Chondrocyte (in vitro differentiated cells): ENCODE measurements at regions not wholly inside any gene's neighbourhood (a gene's known extent, or its start where the extent isn't known, plus 50 kb on each side); places are given as distances from the start of the nearest gene placed in this dataset.

ENCODE experiments used
- DNase-seq: peaks from one replicate; pipeline ENCODE4 v3.0.0; 2021; ENCODE audit warnings: mixed read lengths, low spot score
- H3K27ac Mint-ChIP-seq: one replicate; pipeline ENCODE4 v1.8.0; 2021; ENCODE audit warnings: mild to moderate bottlenecking, moderate library complexity, mixed read lengths; ENCODE audit not compliant: unreplicated experiment
- H3K27me3 Mint-ChIP-seq: 2 replicates; pipeline ENCODE4 v1.8.0; 2021; ENCODE audit warnings: low read depth, mixed read lengths
- H3K36me3 Mint-ChIP-seq: 2 replicates; pipeline ENCODE4 v1.8.0; 2021; ENCODE audit warnings: low read depth, mixed read lengths
- H3K4me1 Mint-ChIP-seq: 2 replicates; pipeline ENCODE4 v1.8.0; 2021; ENCODE audit warnings: low read depth, mild to moderate bottlenecking, mixed read lengths
- H3K4me3 Mint-ChIP-seq: one replicate; pipeline ENCODE4 v1.8.0; 2021; ENCODE audit warnings: mild to moderate bottlenecking, moderate library complexity, mixed read lengths; ENCODE audit not compliant: unreplicated experiment
- H3K9me3 Mint-ChIP-seq: 2 replicates; pipeline ENCODE4 v1.8.0; 2021; ENCODE audit warnings: low read depth, mixed read lengths
- TF ChIP-seq, protein P1 (sequence below): fragments of 200-600 bp; sonication (generic); IDR thresholded peaks from 2 replicates; pipeline ENCODE4 v1.5.0; 2021; ENCODE audit warnings: antibody characterized with exemption, mild to moderate bottlenecking, moderate library complexity

DNA sequence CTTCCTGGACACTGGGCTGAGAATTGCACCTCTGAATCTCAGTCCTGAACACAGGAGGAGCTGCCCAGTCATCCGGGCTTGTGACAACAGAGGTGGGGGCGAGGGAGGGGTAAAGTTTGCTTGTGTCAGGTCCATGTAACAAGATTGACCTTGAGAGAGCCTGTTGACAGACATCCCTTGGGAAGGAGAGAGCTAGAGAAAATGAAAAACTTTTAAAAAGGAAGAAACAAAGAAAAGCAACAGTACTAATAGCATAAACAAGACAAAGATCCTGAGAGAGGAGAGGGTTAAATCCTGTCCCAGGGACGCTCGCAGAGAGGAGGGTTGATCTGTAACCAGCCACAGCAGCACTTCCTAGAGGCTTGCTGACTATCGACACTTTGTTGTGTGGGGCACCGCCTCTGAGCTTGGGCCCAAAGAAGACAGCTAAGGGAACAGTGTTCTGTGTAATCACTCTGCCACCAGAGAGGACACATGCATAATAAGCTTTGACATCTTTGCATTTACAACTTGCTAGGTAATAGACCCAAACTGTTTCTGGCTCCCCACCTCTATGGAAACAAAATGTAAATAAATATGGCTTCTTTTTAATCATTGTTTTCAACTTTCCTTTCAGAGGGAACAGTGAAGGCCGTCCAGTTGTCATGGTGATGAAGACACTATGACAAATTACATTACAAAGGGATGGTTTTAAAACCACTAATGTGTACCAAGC lies 363.7 kb downstream of the CSNK1G3 start:
- DNase-seq = no peak
- no peaks in the 10 kb centered on the region for H3K27me3 Mint-ChIP-seq
- TF ChIP-seq, protein P1, sequence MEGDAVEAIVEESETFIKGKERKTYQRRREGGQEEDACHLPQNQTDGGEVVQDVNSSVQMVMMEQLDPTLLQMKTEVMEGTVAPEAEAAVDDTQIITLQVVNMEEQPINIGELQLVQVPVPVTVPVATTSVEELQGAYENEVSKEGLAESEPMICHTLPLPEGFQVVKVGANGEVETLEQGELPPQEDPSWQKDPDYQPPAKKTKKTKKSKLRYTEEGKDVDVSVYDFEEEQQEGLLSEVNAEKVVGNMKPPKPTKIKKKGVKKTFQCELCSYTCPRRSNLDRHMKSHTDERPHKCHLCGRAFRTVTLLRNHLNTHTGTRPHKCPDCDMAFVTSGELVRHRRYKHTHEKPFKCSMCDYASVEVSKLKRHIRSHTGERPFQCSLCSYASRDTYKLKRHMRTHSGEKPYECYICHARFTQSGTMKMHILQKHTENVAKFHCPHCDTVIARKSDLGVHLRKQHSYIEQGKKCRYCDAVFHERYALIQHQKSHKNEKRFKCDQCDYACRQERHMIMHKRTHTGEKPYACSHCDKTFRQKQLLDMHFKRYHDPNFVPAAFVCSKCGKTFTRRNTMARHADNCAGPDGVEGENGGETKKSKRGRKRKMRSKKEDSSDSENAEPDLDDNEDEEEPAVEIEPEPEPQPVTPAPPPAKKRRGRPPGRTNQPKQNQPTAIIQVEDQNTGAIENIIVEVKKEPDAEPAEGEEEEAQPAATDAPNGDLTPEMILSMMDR = no peak
- H3K36me3 Mint-ChIP-seq = no peaks in the 10 kb centered on the region
- no peak overlapping the region for H3K27ac Mint-ChIP-seq
- H3K4me3 Mint-ChIP-seq = no peak overlapping the region
- H3K4me1 Mint-ChIP-seq = peaks cover 28% of the 10 kb centered on the region
- no peaks in the 10 kb centered on the region for H3K9me3 Mint-ChIP-seq

- TF ChIP-seq, protein P1 = no peak
- peaks cover 28% of the 10 kb centered on the region for H3K4me1 Mint-ChIP-seq
These were observed 362.7 kb downstream of the CSNK1G3 start for GRCh38 chr5:123874600-123875201.

GRCh38 chr5:123873846-123874245 lies 361.9 kb downstream of the CSNK1G3 start:
- H3K27ac Mint-ChIP-seq = no peak overlapping the region
- TF ChIP-seq, protein P1 = no peak
- H3K4me3 Mint-ChIP-seq = no peak overlapping the region
- no peaks in the 10 kb centered on the region for H3K27me3 Mint-ChIP-seq
- DNase-seq = no peak
- peaks cover 24% of the 10 kb centered on the region for H3K4me1 Mint-ChIP-seq
- H3K9me3 Mint-ChIP-seq = no peaks in the 10 kb centered on the region
- no peaks in the 10 kb centered on the region for H3K36me3 Mint-ChIP-seq

More at GRCh38 chr5:123874600-123875201, 362.7 kb downstream of the CSNK1G3 start:
- no peaks in the 10 kb centered on the region for H3K9me3 Mint-ChIP-seq
- no peak for DNase-seq
- H3K4me3 Mint-ChIP-seq = no peak overlapping the region
- H3K36me3 Mint-ChIP-seq = no peaks in the 10 kb centered on the region
- no peaks in the 10 kb centered on the region for H3K27me3 Mint-ChIP-seq
- H3K27ac Mint-ChIP-seq = no peak overlapping the region

DNA sequence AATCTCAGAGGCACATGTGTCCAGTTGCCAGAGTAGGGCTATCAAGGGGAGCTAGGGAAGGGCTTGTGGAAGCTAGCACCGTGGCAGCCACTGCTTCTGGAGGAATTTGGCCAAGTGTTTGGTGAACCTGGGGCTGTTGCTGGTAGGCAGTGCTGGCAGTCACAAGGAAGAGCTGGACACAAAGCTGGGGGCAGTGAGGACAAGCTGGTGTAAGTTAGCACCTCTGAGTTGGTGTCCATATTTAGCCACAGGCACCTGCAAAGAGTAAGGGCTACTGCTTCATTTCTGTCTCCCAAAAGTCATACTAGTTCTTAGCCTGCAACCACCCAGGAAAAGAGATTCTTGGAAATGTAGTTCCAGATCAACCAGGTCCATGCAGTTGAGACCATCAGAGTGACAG lies 359.4 kb downstream of the CSNK1G3 start:
- TF ChIP-seq, protein P1 = no peak
- H3K36me3 Mint-ChIP-seq = no peaks in the 10 kb centered on the region
- no peak overlapping the region for H3K27ac Mint-ChIP-seq
- no peaks in the 10 kb centered on the region for H3K27me3 Mint-ChIP-seq
- no peaks in the 10 kb centered on the region for H3K9me3 Mint-ChIP-seq
- H3K4me3 Mint-ChIP-seq = no peak overlapping the region
- peaks cover 24% of the 10 kb centered on the region for H3K4me1 Mint-ChIP-seq
- no peak for DNase-seq

- Mint-ChIP-seq H3K4me3 (no peak overlapping the region), H3K9me3 (no peaks in the 10 kb centered on the region), H3K27me3 (no peaks in the 10 kb centered on the region), H3K4me1 (peaks cover 5% of the 10 kb centered on the region), H3K27ac (no peak overlapping the region), H3K36me3 (no peaks in the 10 kb centered on the region)
- no peak for DNase-seq
- TF ChIP-seq, protein P1 = no peak
These were observed 356.9 kb downstream of the CSNK1G3 start for GRCh38 chr5:123868881-123869280.
